NCI-H446 (cell line): ENCODE measurements at regions not wholly inside any gene's neighbourhood (a gene's known extent, or its start where the extent isn't known, plus 50 kb on each side); places are given as distances from the start of the nearest gene placed in this dataset.

ENCODE experiments used
- DNase-seq, 2 experiments: peaks; one replicate each; lab custom pipeline; 2025; lab: John Stamatoyannopoulos, UW

DNA sequence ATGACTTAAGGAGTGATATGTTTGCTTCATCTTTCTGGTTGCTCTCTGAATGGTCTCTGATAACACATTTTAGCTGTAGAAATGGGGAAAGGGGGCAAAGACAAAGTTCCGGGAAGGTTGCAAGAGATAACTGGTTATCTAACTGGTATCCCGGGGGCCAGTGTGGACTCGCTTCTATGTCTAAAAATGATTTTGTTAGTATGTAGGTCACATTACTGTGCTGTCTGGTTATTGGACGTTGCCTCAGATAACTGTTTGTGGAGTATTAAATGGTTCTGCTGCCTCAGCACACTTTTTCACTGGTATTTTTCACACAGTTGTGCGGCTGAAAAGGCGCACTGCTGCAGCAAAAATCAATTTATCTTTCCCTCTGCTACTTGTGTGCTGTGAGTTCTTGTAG is 63.0 kb upstream of the ZNF536 start:
- DNase-seq: no peak

DNA sequence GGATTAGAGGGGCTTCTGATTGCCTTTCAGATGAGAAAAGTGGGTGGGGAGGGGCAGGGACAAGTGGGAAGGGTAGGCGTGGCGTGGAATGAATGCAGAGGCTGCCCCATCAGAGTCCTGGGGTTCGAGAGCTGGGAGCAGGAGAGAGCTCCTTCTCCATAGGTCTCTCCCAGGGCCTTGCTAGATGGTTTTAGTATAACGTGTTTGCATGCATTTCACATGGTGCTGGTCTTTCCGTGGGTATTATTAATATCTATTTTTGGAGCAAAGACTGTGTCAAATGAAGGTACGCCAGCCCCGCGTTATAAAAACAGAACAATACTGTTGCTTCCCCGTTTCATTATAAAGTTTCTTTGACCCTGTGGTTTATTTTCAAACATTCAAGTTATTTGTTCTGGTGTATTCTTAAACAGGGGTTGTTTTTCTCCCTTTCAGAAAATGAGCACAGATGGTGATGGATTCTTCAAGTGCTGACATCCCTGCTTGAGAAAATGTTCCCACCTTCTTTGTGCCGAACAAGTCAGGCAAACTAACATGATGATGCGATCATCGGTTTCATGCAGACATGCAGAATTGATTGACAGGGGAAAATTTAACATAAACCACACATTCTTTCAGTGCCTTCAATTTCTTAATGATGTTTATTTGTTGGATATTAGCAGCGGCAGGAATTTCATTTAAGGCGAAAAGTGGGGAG is 62.1 kb upstream of the ZNF536 start:
- peak; percentile 56 to 71 for DNase-seq

DNA sequence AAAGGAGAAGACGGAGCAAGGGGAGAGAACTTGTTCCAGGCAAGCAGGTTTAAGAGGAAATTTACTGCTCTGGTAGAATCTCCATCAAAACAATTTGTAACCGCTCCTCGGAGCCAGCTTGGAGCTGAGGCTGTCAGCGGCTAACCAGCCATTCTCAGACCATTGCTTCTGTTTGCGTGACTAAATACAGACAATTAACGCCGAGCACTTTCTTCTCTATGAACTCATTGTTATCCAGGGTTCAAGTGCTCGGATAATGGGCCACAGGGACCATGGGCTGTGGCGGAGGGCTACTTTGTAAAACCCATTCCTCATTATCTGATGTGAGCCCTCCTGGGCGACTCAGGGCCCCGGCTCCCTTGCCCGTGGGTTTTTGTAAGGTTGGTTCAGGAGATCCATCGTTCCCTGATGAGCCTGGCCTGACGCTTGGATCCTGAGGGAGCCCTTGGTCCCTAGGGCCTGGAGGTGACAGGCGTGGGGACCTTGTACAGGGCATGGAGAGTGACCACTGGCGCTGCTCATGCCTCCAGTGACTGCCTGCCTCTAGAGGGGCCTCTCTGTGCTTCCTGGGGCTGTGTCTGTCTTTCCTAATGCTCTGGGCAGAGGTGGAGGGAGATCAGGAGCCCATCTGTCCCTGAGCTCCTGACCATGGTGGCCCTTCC is 61.5 kb upstream of the ZNF536 start:
- no peak for DNase-seq

DNA sequence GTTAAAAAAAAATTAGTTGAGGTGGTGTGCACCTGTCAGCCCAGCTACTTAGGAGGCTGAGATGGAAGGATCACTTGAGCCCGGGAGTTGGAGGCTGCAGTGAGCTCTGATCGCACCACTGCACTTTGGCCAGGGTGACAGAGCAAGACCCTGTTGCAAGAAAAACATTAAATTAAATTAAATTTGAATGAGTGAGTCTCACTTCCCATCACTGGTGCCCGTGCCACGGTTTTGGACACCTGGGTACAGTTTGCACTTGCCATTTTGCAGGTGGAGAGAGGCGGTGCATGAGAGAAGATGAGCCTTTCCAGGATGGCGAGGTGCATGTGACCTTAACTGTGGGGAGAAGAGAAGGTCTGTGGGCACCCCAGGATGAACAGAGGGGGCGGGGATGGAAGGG is 60.3 kb upstream of the ZNF536 start:
- no peak for DNase-seq

DNA sequence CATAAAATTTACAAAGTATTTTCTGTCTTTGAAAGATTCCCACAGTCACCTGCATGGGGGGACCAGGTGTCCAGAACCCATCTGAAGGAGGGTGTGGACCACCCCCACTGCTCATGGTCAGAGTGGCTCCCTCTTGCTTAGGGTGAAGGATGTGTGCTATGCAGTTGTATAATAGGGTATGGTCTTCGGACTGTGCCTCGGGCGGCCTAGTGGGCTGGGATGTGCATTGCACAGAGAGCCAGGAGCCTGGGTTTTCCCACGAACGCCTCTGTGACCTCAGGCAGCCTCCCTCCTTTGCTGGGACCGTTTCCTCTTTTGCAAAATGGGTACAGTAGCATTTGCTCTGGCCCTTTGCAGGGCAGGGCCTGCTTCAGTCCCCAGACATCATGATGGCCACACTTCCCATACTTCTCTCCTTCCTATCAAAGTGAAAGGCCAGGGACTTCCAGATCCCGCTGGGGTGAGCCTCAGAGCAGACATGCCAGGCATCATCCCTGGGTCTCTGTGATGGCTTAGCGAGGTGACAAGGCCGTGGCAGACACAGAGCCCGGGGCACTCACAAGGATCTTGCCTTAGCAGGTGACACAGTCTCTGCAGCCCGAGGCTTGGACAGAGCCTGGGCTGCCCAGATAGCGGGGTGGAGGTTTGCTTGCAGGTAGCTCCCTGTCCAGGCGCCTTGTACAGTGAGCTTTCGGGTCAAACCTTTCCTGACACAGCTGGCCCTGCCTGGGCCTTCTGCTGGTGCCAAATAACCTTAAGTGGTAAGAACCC is 59.4 kb upstream of the ZNF536 start:
- no peak for DNase-seq

DNA sequence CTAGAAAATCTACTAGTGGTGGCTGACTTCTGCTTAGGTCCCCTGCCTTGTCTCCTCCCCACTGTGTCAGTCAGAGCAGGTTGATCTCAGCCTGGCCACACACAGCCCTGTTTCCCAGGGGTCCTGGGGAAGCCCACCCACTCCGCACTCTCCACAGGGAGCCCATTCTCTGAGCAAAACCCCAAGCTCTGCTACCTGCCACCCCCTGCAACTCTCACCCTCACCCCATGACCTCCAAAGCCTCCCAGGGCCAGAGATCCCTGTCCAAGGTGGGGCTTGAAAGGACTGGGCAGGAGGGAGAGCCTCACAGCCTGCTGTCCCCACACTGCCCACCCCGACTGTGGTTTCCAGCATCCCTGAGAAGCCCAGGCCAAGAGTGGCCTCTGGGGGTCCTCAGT is 58.8 kb upstream of the ZNF536 start:
- no peak for DNase-seq

DNA sequence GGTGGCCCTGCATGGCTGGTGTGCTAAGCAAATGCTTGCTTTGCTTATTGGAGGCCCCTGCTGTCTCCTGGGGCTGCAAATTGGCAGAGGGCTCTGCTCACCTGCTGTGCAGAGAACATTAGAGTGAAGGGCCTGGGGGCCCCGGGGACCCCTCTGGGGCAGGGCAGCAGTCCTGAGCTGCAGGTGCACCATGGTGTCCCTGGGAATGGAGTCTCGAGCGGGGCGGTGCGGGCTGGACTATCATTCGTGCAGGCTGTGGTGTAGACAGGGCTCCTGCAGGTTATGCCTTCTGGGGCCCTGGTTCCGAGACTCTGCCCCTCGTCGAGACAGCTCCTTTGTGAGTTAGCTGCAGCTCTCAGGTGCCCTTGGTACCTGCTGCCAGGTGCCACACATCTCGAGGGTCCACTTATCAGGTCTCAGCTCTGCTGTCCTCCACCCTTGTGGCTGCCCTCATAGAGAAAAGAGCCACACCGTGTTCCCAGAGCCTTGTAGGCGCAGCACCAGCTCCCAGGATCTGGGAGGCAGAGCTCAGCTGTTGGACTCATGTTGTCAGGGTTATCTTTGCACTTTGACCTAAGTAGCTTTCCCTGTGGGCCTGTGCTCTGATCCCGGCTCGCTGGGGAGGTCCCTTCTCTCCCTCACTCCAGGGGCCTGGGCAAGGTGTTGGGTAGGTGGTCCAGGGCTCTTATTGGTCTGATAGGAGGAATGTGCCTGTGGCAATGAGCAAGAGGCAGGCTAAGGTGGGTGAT is 58.0 kb upstream of the ZNF536 start:
- no peak for DNase-seq

DNA sequence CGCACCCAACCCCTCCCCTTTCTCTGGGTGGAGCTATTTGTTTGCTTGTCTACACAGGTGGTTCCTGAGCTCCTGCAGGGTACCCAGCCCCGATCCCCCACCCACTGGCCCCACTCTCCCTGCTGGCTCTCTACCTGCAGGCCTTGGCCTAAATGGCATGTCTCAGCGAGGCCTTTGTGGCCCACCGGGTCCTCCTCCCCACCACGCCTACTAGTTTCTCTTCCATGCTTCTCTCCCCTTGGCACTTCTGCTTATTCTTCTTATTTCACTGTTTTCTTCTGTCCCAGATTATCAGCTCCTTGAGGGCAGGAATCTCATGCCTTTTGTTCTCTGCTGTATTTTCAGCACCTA is 57.4 kb upstream of the ZNF536 start:
- no peak for DNase-seq

DNA sequence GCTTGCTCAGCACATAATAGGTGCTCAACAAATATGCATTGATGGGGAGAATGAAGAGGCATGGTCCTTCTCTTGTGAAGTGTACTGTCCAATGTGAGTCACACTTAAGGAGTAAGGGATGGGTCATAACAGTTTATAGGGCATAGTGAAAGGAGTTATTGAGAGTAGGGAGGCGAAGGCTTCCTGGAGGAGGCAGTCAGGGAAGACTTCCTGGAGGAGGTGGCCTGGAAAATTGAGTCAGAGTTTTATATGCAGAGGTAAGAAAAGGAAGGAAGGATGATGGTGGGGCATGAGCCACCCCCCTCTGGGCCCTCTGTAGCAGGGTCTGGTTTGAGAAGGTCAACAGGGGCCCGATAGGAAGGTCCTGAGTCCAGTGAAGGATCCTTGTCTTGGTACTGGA is 57.0 kb upstream of the ZNF536 start:
- no peak for DNase-seq

DNA sequence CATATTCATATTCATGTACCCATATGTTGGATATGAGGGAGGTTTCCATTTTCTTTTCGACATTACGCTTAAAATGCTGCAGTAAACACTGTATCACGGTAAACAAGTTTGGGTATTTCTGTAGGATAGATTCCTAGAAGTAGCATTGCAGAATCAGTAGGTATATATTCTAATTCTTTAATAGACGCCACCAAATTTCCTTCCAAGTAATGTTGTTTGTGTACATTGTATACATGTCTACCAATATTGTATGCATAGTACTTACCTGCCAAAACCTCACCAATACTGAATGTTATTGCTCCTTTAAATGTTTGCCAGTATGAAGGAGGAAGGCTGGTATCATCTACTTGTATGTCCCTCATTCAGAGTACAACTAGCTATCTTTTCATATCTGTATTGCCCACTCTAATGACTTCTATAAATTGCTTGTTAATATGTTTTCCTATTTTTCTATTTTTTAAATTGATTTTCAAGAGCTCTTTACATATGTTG is 56.1 kb upstream of the ZNF536 start:
- no peak for DNase-seq

DNA sequence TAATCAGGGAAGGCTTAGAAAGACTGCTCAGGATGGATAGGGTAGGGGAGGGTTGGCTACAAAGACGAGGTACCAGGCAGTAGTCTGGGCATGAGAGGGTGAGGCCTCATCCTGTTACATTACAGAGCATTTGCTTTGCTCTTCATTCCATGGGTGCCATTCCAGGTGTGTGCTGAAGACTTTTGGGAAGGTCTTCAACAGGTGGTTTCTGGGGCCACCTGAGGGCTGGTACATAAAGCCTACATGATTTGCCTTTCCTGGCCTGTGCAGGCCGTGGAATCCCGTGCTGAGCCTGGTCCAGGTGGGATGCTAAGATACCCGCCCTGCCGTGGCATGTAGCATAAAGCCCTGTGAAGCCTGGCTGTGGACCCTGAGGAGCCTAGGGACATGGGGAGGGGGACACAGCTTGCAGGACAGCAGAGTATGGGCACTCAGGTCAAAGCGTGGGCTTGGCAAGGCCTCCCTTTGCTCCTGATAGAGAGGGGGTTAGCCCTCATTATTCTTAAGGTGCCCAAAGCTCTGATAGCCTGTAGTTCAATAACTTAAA is 55.6 kb upstream of the ZNF536 start:
- no peak for DNase-seq

DNA sequence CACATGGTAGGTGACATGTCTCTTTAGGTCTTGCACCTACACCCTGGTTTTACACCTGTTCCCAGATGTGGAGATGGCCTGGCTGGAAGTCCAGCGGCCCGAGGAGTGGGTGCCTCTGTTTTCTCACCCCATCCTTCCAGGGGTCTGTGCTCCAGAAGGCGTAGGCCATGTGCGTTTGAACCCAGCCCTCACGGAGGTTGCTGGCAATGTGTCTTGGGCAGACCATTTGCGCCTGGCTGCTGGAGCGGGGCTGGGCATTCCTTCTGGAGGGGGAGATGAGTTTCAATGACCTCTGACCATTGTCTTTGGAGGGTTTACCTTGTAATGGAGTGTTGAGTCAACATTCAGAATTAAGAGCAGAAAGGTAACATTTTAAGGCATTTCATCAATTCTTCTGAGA is 54.8 kb upstream of the ZNF536 start:
- DNase-seq: no peak

DNA sequence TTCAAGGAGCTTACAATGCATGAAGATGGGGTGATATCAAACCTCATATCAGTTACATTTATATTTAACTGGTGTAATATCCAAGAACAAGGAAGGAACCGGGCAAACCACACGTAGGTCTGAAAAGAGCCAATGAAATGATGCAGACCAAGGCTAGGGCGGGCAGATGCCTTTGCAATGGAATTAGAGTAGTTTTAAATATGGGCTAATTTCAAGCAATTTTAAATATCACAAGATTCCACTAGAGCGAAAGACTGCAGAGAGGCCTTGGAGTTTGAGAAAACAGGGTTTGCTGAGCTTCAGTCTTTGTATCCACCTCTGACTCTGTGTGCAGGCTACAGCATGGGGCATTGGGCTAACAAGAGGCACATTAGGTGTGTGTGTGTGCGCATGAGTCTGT is 53.9 kb upstream of the ZNF536 start:
- DNase-seq: no peak

DNA sequence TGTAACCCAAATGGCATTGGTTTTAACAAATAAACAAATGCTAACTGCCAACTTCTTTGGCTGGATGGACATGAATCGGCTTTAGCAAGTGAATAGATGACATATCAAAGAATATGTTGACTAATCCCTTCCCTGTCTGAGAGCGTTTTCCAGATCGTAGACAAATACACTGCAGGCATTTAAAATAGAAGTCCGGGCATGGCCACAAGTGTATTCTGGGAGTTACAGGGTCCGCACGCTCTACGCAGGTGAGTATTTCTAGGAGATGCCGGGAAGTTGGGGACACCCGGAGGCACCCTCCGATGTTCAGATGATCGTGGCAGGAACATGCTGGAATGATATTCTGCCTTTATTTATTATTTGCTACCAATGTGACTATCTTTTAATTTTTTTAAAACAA is 53.2 kb upstream of the ZNF536 start:
- no peak for DNase-seq

DNA sequence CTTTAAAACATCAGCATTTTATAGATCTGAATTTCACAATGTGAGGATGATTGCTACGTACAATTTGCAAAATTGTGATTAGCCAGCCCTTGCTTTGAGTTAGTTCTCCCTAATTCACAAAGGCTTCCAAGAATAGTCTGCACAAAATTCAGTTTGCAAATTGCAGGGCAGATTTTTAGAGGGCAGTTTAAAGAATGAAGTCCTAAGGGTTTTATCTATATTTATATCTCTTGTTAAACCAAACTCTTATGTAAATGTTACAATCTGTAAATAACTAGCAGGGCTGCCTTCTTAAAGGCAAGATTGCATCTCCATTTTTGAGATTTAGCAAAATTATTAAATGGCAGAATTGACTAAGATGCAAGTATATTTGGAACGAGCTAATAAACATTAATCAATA is 52.8 kb upstream of the ZNF536 start:
- no peak for DNase-seq

DNA sequence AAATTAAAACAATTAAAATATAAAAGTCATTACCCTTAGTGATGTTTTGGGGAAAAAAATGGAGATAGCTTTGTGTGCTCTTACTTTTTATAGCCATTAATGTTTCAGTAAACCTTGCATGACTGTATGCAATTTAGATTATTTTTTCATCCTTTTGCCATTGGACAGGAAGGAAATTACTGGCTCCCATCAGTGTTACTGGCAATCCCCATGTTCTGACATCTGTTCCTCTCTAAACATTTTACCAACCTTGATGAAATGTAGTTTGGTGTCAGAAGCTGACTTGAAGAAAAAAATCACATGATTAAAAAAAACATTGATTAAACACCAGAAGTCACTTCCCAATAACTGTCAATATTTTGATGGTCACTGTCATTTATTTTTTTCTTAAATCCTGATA is 52.3 kb upstream of the ZNF536 start:
- DNase-seq: no peak

DNA sequence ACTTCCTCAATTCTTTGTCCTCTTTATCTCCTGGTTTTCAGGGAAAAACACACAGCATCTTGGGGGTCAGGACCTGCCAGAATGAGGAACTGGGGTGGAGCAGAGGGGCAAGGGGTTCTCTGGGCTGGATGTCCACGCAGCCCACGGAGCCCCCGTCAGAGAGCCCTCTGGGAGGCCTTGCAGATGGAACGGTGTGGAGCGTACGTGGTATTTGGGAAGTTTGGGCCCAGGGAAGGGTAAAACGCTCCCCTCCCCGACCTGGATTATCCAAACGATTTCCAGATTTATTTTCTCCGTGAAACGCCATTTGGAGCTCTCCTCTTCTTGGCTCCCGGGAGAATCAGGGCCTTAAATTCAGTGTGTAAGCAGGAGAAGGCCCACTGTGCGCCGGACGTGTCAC is 51.7 kb upstream of the ZNF536 start:
- DNase-seq: no peak

DNA sequence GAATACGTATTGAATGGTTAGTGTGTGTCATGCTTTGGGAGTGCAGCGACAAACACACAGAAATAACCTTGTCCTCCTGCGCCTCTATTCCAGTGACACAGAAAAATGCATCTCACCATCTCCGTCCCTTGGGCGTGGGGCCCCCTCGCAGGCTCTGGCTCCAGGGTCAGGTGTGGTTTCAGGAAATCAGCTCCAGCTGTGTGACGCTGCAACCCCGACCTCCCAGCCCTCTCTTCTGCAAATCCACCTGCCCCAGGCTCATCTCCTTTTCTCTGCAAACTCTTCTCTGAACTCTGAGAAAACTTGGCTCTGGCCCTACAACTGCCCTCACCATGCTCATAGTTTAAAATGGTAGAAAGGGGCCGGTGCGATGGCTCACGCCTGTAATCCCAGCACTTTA is 51.3 kb upstream of the ZNF536 start:
- DNase-seq: no peak
